A673 (cell line): ENCODE measurements at regions not wholly inside any gene's neighbourhood (a gene's known extent, or its start where the extent isn't known, plus 50 kb on each side); places are given as distances from the start of the nearest gene placed in this dataset.

Source experiments
- CTCF ChIP-seq: fragments of 300-800, 200-600 bp; sonication (generic); conservative IDR thresholded peaks from 2 replicates; pipeline ENCODE4 v1.5.1; 2017; ENCODE audit warnings: low read depth, mild to moderate bottlenecking, antibody characterized with exemption, low read length, moderate library complexity, mixed read lengths
- EZH2 ChIP-seq: fragments of 200-600 bp; sonication (generic); IDR thresholded peaks from 2 replicates; pipeline ENCODE4 v1.6.1; 2017; ENCODE audit warnings: borderline replicate concordance, low read depth, mild to moderate bottlenecking, mixed read lengths, antibody characterized with exemption, low read length; ENCODE audit not compliant: poor library complexity, severe bottlenecking

- TF ChIP-seq CTCF (no peak), EZH2 (no peak)
Measured at GRCh38 chr1:195150768-195151167, 1457.5 kb downstream of the KCNT2 start.
